IPS-11a (cell line): ENCODE measurements at regions not wholly inside any gene's neighbourhood (a gene's known extent, or its start where the extent isn't known, plus 50 kb on each side); places are given as distances from the start of the nearest gene placed in this dataset.

Experiments
- H3K4me3 ChIP-seq: one replicate; pipeline ENCODE4 v1.5.1; 2013; ENCODE audit warnings: low read depth, low read length, control low read depth

DNA sequence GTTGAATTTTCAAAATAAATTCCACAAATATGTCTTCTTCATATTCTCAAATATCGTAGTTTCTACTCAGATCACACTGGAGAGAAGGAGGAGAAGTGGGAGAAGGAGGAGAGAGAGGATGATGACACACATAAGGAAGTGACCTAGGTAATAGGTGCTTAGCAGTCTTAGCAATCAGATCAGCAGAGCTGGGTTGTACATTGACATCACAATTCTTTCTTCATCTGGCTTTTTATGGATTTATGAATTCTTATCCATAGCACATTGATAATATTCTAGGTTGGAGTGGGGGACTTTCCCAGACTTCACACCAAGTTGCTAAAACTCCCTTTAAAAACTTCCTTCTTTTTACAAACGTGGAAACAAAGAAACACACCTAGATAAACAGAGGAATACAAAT is 86.9 kb downstream of the FGF9 start:
- no peak overlapping the region for H3K4me3 ChIP-seq

DNA sequence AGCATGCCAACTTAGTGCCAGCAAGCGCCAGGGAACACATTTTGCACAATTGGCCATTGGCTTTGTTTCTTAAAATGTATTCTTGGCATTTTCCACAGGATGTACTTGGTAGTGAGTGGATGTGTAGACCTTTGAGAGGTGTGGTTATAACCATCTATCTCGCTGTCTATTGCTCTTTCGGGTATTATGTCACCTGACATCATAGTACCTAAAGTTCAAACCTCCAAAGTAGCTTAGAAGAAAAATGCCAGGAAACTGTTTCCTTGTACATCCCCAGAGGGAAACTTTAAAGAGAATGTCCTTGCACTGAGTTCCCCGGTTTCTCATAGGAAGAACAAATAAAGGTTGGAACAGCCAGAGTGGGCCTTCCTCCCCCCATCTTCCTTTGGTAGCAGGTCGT is 87.6 kb downstream of the FGF9 start:
- H3K4me3 ChIP-seq, result no peak overlapping the region

DNA sequence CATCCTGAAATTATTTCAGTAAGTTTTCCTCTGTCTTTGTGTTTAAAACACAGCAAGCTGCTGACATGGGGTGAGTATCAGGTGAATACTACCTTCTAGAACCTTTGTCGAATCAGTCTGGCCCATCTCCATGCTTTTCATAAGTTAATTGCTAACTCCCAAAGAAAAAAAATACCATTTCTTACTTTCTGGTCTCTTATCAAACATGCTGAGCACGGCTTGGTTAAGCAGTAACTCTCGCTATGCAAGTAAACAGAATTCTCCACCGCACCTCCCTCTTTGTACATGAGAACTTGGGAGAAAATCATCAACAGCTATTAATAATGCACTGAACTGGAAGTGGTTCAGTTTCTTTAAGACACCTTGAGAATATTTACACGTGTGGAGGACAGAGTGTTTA is 88.6 kb downstream of the FGF9 start:
- H3K4me3 ChIP-seq, result no peak overlapping the region

DNA sequence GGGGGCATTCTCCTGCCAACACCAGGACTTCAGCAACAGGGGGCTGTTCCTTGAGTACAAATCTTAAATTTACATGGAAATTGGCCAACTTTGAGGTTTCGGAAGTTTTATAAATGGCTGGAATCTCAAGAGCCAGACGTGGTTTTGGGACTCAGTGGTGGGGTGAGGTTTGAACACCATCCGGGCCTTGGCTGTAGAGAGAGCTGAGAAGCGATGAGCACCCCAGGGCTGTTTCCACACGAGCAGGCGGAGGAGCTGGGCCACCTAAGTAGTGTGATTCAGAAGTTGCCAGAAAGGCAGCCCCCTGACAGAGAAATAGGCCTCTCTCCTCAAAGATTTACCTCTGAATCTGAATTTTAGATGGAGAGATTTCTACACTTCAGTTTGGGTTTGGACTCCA is 89.0 kb downstream of the FGF9 start:
- no peak overlapping the region for H3K4me3 ChIP-seq

DNA sequence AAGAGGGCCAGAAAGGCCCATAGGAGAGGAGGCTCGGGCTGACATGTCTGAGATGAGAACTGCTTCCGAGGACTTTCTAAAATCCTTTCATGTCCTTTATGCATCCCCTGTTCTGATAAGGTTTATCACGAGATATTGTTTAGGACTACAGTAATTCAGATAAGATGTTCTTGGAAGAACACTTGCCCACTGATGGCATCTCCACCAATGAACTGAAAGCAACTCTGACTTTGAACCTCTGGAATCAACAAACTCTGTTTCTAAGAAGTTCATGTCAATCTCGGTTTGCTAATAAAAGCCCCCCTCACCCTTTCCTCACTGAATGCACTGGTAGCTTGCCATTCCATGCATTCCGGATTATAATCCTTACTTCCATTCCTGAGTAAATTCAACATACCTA is 90.9 kb downstream of the FGF9 start:
- no peak overlapping the region for H3K4me3 ChIP-seq

DNA sequence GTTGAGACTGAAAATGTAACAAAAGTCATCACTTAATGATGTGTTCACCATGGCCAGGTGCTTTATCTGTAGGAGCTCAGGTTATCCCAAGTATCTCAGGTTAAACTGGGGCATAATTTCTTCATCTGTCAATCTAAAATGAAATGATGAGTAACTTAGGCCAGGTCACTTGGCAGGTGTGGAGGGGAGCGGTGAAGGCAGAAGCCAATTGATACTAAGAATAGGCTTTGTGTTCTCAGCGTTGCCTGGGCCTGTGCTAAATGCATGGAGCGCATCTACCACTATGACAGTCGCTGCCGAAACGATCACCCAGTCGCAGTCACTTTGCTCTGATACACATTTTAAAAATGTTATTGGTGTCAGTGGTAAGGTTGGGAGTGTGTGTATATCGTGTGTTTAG is 91.6 kb downstream of the FGF9 start:
- H3K4me3 ChIP-seq, result no peak overlapping the region

DNA sequence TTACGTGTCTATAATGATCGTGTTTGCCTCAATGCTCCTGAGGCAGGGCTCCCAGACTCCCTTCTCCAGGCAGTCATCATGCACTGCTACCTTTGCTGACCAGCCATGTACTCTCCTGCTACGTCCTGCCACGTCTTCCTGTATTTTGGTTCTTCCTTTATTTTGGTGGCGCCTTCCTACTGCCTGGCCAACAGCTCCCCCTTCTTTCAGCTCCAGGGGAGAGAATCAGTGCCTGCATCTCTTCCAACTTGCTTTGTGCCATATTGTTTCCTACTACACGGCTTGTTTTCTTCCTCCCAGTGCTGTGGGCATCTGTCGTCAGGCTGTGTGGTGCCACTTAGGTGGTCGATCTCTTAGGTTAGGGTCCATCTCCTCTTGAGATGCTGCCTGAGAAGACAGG is 96.2 kb downstream of the FGF9 start:
- H3K4me3 ChIP-seq, result no peak overlapping the region

DNA sequence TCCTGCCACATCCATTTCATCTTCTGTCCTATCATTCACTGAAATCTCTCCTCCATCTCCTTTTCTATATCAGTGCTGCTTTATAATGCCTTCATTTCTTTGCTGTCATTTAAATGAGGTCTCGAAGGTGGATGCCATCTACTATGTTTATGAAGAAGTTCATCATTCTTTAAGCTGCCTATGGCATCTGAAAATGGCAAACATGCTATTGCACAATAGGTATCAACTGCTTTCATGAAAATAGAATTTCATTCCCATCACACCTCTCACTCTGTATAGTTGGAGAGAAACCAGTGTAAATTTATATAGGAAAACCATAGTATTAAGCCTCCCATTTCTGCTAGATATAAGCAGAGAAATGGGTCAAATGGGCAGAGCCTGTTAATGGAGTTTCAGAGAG is 100.2 kb downstream of the FGF9 start:
- no peak overlapping the region for H3K4me3 ChIP-seq

DNA sequence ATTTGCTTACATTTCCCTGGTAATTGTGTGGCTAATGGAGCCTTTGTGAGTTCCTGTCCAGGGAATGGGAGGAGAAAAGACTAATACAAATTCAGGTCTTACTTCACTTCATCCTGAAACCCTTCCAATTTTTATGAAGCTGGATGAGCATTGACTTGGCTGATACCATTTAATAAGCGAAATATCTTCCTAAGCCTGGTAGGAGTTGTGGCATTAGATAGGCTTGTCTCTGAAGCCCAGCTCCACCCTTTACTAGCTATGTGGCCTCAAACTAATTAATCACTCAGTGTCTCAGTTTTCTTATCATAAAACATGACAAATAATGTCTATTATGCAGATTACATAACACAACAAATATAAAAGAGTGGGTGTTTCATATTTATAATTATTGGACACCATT is 106.3 kb downstream of the FGF9 start:
- no peak overlapping the region for H3K4me3 ChIP-seq

DNA sequence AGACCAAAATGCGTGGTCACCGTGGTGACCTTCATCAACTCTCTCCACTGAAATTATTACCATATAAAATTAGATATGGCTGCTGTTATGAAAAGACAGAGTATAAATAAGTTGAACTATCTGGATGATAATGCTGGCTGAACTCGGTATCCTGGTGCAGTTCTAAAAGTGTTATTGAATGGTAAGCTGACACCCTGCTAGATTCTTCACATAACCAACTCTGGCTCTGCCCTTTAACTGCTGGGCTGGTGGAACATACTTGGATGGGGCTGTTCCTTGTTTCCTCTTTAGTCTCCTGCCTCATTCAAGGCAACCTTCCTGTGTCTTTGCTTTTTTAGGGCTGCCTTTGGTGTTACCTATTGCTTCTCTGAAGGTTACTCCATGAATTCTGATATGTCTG is 106.9 kb downstream of the FGF9 start:
- no peak overlapping the region for H3K4me3 ChIP-seq

DNA sequence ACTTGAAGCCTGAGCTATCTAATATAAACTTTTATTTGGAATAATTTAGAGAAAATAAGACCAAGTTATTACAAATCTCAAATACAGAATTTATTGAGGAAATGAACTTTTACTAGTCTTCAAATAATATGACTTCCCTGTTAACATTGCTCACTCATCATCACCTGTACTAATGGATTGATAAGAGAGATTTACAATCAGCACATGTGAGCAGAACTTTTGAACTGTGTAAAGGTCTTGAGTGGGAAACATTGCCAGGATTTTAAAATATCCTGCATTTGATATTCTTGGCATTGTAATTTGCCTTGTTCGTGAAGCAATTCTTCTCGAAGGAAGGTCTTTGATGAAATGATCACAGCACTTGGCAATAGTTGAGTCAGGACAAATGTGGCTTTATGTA is 111.9 kb downstream of the FGF9 start:
- no peak overlapping the region for H3K4me3 ChIP-seq

DNA sequence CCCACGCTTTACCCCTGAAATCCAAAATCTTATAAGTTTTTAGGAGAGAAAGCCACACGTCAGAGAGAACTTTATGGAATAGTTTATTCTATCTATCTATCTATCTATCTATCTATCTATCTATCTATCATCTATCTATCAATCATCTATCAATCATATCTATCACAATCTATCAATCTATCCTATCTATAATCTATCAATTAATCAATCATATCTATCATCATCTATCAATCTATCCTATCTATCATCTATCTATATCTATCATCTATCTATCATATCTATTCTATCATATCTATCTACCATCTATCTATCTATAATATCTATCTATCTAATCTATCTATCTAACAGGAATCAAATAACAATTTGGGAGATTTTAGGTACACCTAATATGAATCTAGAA is 115.1 kb downstream of the FGF9 start:
- no peak overlapping the region for H3K4me3 ChIP-seq

DNA sequence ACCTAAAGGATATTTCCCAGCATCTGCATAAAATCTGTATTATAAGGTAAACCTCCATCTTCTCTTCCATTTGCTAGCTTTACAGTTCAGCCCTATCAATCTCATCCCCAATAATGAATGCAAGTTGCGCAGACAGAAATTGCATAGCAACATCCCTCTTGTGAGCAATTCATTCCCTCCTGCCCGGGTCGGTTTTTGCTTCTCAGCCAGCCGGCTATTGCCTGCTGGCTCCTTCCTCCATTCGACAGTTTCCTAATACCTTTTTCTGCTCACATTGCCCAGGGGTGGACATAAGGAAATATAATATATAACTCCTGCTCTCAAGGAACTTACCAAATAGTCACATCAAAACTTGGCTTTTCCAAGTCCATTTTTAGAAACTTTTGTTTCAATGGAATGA is 125.2 kb downstream of the FGF9 start:
- no peak overlapping the region for H3K4me3 ChIP-seq

DNA sequence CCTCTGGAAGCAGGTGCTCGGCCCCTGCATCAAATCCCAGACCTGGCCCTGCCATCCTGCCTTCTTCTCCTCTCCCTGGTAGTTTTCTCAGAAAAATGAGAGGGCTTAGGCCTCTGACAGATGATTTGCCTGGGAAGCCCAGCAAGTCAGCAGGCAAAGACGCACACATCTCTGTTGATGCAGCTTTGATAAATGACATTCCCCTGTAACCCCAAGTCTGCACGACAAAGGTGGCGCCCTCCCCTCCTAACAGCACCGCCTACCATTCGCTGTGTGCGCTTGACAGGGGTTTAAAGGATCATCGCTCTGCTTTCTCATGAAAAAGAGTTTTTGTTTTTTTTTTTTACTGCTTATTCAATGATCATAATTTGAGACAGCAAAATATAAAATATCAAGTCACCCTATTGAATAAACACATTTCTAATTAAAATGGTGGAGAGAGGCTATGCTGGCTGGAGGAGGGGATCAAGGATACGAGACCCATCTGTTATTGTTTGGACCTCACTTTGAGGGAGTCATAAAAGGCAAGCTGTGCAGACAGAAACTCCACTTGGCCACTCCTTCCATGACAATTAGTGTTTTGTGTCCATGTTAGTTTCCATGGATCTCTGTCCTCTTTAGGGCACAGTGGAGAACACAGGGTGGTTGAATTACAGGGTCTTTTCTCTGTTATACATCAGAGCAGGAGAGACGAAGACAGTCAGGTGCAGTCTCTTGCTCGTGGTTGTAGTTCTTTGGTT is 126.1 kb downstream of the FGF9 start:
- H3K4me3 ChIP-seq, result no peak overlapping the region

DNA sequence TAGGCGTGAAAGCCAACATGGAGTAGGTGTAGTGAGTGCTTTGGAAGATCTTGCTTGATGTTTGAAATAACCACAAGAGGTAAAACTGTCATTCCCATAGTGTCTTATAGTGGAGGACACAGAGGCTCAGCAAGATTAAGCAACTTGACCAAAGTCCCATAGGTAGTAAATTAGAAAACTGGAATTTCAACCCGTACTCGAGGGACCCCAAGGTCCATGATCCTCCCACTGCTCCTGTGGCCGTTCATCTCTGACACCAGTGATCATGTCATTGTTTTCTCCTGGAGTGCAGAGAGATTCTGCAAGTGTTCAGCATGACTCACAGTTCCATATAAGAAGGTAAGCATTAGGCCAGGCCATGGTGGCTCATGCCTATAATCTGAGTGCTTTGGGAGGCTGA is 126.9 kb downstream of the FGF9 start:
- H3K4me3 ChIP-seq, result no peak overlapping the region

DNA sequence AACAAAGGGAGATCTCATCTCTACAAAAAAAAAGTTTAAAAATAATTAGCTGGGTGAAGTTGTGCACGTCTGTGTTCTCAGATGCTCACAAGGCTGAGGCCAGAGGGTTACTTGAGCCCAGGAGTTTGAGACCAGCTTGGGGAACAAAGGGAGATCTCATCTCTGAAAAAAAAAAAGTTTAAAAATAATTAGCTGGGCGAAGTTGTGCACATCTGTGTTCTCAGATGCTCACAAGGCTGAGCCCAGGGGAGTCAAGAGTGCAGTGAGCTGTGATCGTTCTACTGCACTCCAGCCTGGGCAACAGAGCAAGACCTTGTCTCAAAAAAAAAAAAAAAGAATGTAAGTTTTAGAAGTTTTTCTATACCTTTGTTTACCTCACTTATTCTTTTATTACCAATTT is 127.3 kb downstream of the FGF9 start:
- no peak overlapping the region for H3K4me3 ChIP-seq

DNA sequence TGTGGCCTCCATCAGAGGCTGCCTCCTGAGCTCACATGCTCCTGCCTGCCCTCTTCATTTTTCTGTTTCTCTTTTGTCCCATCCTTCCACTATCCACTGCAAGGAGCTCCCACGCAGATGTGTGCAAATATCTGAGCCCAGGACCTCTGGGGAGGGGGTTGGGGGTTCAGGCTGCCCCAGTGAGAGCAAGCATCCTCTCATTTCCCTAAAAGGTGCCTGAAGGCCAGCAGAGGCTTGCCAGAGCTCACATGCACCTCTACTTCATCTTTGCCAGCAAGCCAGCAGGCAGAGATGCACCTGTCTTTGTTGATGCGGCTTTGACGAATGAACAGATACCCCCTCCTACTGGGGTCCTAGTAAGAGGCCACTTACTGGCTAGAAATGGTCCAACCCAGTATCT is 128.8 kb downstream of the FGF9 start:
- H3K4me3 ChIP-seq, result no peak overlapping the region

DNA sequence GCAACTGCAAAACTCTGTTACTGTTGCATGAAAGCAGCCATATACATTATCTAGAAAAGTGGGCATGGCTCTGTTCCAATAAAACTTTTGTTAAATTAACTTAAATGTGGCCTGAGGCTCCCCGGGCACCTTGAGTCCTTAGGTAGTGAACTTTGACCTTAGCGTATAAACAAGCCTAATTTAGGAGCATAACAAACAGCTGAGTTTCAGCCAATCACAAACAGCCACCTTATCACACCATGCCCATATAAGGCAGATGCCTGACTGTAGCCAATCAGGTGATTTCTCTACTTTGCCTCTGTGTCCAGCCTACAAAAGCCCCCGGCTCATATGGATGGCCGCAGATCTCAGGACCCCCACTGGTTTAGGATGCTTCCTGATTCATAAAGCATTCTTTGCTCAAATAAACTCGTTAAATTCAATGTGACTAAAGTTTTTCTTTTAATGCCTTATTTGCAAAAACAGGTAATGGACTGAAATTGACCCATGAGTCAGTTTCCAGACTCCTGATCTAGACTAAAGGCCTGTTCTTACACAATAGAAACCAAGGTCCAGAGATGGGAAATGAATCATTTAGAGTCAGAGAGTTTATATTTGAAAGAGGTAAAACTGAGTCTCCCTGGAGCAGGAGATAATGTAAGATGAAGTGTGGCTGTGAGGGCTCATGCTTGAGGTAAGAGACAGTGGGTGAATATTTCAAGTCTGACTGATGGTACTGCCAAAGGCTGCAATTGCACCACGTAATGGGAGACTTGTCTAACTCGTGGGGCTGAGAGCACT is 130.2 kb downstream of the FGF9 start:
- no peak overlapping the region for H3K4me3 ChIP-seq

DNA sequence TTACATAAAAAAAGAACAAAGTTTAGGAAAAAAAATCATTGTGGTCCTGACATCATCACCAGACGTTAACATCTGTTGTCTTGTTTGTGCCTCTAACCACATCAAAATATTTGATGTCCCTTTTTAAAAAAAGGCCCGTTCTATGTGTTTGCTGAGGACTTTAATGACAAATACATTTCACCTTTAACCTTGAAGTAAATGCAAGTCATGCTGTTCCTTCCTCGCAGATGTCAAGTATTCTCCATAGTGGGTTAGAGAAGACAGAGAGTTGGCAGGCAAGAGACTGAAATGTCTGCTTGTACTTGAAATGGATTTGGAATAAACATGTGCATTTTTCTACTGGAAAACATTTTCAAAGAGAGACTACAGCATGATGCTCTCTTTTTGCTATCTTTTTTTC is 134.9 kb downstream of the FGF9 start:
- no peak overlapping the region for H3K4me3 ChIP-seq

DNA sequence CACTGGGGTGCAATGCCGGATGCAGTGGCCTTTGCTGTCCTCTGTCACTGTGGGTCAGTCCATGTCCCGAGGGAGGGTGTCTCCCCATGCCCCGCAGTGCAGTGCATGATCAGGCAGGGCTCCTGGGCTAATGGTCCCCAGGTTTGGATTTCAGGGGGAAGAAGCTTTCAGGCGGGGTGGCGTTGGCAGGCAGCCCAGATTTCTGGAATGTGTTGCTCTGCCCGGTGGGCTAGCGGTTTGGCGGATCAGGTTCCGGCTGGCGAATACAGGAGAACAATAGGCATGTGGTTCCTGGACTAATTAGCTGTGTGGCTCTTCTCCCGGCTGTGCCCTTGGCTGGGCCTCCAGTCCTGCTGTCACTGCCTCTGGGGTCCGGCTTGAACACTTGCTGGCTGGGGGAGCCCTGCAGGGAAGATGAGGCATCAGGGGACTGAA is 141.3 kb downstream of the FGF9 start:
- no peak overlapping the region for H3K4me3 ChIP-seq

DNA sequence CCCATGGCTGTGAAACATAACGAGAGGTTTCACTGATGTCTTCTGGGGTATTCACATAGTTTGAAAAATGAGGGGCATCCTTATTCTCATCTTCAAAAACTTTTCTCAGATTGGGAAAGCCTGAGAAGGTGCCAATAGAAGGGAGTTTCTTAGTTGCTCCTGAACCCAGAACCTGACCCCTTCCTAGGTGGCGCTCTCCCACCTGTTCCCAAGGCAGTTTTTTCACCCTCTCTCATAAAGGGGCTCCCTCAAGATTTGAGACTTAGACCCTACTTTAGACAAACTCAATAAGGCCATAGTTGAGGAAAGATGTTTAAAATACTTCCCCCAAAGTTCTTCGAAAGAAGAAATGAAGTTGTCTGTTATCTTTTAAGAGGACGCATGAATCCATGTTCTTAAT is 142.2 kb downstream of the FGF9 start:
- H3K4me3 ChIP-seq, result no peak overlapping the region

DNA sequence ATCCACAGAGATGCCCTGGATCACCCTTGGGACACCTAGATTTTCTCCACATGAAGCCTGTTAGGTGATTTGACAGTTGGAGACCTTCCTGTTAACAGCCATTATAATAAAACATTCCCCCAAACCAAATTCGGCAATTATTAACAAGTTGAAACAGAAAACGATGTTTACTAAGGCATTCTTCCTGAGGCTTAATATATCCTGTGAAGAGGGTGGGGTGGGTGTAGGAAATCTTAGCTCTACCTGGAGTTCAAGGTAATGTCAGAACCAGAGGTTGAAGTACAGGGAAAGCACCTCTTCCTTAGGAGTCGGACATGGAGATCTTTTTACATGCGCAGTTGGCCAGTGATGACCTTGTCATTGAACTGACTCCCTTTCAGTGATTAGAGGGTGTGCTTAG is 143.0 kb downstream of the FGF9 start:
- H3K4me3 ChIP-seq, result no peak overlapping the region

DNA sequence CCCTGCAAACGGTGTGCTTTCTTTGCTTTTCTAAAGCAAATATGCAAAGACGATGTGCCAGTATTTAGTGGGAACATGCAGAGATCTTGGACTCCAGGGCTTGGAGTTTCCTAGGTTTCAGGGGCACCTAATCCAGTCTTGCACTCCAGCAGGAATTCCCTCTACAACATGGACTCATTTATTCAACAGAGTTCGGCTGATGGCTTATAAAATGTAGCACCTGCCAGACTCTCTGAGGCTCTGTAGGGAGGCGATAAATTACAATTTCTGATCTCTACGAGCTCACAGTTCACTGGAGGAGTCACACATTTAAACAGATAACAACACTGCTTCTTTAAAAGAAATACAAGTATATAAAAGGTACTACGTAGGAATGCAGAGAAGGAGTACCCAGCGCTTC is 143.7 kb downstream of the FGF9 start:
- H3K4me3 ChIP-seq, result no peak overlapping the region
